K562 (cell line): ENCODE measurements at regions not wholly inside any gene's neighbourhood (a gene's known extent, or its start where the extent isn't known, plus 50 kb on each side); places are given as distances from the start of the nearest gene placed in this dataset.

Experiments
- CBFA2T3 ChIP-seq: fragments of 450-650 bp; IDR thresholded peaks from 2 replicates; pipeline ENCODE4 v1.6.1; 2017
- DIDO1 ChIP-seq: fragments of 450-650 bp; IDR thresholded peaks from 2 replicates; pipeline ENCODE4 v1.6.1; 2016; ENCODE audit warnings: low read depth, missing biosample characterization, missing genetic modification characterization
- ELF1 ChIP-seq: fragments of 200-800 bp; sonication (Bioruptor generic); IDR thresholded peaks from 2 replicates; pipeline ENCODE4 v1.6.1; 2016; ENCODE audit warnings: missing genetic modification characterization, missing compliant biosample characterization
- GABPA ChIP-seq: fragments of 200-800 bp; sonication (Bioruptor generic); conservative IDR thresholded peaks from 2 replicates; pipeline ENCODE4 v1.6.1; 2016; ENCODE audit warnings: low read depth, missing genetic modification characterization, missing compliant biosample characterization
- IRF9 ChIP-seq: fragments of 450-650 bp; IDR thresholded peaks from 2 replicates; pipeline ENCODE4 v1.6.1; 2016; ENCODE audit warnings: missing biosample characterization, missing genetic modification characterization
- L3MBTL2 ChIP-seq: fragments of 450-650 bp; IDR thresholded peaks from 2 replicates; pipeline ENCODE4 v1.6.1; 2016; ENCODE audit warnings: mild to moderate bottlenecking, moderate library complexity
- MAFF ChIP-seq: IDR thresholded peaks from 2 replicates; pipeline ENCODE4 v1.6.1; 2012; ENCODE audit warnings: low read length, improper control_type of control experiment
- MAFG ChIP-seq: fragments of 450-650 bp; conservative IDR thresholded peaks from 2 replicates; pipeline ENCODE4 v1.6.1; 2016; ENCODE audit warnings: missing genetic modification characterization, missing compliant biosample characterization
- MAFK ChIP-seq: IDR thresholded peaks from 2 replicates; pipeline ENCODE4 v1.6.1; 2011; ENCODE audit warnings: low read length, improper control_type of control experiment
- RBM25 ChIP-seq: fragments of 200-400 bp; formaldehyde crosslinking; IDR thresholded peaks from 2 replicates; pipeline ENCODE4 v1.6.1; 2018; ENCODE audit warnings: low read length, low read depth, moderate library complexity; ENCODE audit not compliant: severe bottlenecking
- SLC30A9 ChIP-seq: fragments of 250-450 bp; sonication (Bioruptor Pico); IDR thresholded peaks from 2 replicates; pipeline ENCODE4 v1.8.0; 2022; ENCODE audit warnings: mild to moderate bottlenecking, moderate library complexity
- TARDBP ChIP-seq: fragments of 450-650 bp; IDR thresholded peaks from 2 replicates; pipeline ENCODE4 v1.6.1; 2016
- TEAD2 ChIP-seq: fragments of 450-650 bp; IDR thresholded peaks from 2 replicates; pipeline ENCODE4 v1.6.1; 2016; ENCODE audit warnings: missing genetic modification characterization, control low read depth, missing compliant biosample characterization
- ZEB2 ChIP-seq: fragments of 450-650 bp; IDR thresholded peaks from 2 replicates; pipeline ENCODE4 v1.6.1; 2016
- ZNF589 ChIP-seq: fragments of 200-800 bp; sonication (Bioruptor generic); IDR thresholded peaks from 2 replicates; pipeline ENCODE4 v1.6.1; 2016; ENCODE audit warnings: low read depth, missing genetic modification characterization, missing compliant biosample characterization
- ZNF780A ChIP-seq: fragments of 250-450 bp; sonication (Bioruptor Pico); IDR thresholded peaks from 2 replicates; pipeline ENCODE4 v1.5.0; 2021; ENCODE audit warnings: mild to moderate bottlenecking
- TF ChIP-seq, protein P1 (sequence below): fragments of 450-650 bp; IDR thresholded peaks from 2 replicates; pipeline ENCODE4 v1.6.1; 2016; ENCODE audit warnings: borderline replicate concordance
- TF ChIP-seq, protein P2 (sequence below): fragments of 450-650 bp; IDR thresholded peaks from 2 replicates; pipeline ENCODE4 v1.6.1; 2016; ENCODE audit warnings: low read depth

DNA sequence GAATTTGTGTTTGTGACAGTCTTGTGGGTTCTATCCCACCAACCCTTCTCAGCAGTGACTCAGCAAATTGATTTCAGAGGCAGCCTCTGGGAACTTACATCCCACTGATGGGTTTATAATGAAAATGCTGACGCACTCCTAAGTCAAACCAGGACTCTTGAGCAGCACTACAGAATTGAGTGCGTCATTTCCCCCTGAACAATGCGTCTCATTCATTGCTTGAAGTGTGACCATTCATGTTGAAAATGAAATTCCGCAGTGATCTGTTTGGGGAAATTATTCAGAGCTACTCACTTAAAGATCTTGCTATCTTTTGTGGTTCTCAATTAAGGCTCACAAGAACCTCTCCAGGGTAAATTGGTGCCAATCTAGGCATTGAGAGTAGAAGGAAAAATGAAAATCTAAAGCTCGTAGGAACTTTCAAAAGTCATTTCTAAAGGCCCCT is 417.7 kb upstream of the SLC14A2 start (continued):
- TF ChIP-seq, protein P1, sequence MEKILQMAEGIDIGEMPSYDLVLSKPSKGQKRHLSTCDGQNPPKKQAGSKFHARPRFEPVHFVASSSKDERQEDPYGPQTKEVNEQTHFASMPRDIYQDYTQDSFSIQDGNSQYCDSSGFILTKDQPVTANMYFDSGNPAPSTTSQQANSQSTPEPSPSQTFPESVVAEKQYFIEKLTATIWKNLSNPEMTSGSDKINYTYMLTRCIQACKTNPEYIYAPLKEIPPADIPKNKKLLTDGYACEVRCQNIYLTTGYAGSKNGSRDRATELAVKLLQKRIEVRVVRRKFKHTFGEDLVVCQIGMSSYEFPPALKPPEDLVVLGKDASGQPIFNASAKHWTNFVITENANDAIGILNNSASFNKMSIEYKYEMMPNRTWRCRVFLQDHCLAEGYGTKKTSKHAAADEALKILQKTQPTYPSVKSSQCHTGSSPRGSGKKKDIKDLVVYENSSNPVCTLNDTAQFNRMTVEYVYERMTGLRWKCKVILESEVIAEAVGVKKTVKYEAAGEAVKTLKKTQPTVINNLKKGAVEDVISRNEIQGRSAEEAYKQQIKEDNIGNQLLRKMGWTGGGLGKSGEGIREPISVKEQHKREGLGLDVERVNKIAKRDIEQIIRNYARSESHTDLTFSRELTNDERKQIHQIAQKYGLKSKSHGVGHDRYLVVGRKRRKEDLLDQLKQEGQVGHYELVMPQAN: no peak
- TF ChIP-seq TEAD2: no peak
- no peak for TF ChIP-seq DIDO1
- peak; percentile 55; the same call in 1 of the 2 replicates for TF ChIP-seq MAFK
- peak; percentile 57; the same call in 1 of the 2 replicates for TF ChIP-seq MAFF
- no peak for TF ChIP-seq SLC30A9 (CRISPR knock-in tag)
- no peak for TF ChIP-seq RBM25
- TF ChIP-seq ZNF780A (CRISPR knock-in tag): no peak
- TF ChIP-seq ELF1 (tag): no peak
- TF ChIP-seq ZNF589 (CRISPR knock-in tag): no peak
- TF ChIP-seq CBFA2T3: no peak
- no peak for TF ChIP-seq ZEB2
- TF ChIP-seq MAFG (tag): peak; percentile 80
- TF ChIP-seq, protein P2, sequence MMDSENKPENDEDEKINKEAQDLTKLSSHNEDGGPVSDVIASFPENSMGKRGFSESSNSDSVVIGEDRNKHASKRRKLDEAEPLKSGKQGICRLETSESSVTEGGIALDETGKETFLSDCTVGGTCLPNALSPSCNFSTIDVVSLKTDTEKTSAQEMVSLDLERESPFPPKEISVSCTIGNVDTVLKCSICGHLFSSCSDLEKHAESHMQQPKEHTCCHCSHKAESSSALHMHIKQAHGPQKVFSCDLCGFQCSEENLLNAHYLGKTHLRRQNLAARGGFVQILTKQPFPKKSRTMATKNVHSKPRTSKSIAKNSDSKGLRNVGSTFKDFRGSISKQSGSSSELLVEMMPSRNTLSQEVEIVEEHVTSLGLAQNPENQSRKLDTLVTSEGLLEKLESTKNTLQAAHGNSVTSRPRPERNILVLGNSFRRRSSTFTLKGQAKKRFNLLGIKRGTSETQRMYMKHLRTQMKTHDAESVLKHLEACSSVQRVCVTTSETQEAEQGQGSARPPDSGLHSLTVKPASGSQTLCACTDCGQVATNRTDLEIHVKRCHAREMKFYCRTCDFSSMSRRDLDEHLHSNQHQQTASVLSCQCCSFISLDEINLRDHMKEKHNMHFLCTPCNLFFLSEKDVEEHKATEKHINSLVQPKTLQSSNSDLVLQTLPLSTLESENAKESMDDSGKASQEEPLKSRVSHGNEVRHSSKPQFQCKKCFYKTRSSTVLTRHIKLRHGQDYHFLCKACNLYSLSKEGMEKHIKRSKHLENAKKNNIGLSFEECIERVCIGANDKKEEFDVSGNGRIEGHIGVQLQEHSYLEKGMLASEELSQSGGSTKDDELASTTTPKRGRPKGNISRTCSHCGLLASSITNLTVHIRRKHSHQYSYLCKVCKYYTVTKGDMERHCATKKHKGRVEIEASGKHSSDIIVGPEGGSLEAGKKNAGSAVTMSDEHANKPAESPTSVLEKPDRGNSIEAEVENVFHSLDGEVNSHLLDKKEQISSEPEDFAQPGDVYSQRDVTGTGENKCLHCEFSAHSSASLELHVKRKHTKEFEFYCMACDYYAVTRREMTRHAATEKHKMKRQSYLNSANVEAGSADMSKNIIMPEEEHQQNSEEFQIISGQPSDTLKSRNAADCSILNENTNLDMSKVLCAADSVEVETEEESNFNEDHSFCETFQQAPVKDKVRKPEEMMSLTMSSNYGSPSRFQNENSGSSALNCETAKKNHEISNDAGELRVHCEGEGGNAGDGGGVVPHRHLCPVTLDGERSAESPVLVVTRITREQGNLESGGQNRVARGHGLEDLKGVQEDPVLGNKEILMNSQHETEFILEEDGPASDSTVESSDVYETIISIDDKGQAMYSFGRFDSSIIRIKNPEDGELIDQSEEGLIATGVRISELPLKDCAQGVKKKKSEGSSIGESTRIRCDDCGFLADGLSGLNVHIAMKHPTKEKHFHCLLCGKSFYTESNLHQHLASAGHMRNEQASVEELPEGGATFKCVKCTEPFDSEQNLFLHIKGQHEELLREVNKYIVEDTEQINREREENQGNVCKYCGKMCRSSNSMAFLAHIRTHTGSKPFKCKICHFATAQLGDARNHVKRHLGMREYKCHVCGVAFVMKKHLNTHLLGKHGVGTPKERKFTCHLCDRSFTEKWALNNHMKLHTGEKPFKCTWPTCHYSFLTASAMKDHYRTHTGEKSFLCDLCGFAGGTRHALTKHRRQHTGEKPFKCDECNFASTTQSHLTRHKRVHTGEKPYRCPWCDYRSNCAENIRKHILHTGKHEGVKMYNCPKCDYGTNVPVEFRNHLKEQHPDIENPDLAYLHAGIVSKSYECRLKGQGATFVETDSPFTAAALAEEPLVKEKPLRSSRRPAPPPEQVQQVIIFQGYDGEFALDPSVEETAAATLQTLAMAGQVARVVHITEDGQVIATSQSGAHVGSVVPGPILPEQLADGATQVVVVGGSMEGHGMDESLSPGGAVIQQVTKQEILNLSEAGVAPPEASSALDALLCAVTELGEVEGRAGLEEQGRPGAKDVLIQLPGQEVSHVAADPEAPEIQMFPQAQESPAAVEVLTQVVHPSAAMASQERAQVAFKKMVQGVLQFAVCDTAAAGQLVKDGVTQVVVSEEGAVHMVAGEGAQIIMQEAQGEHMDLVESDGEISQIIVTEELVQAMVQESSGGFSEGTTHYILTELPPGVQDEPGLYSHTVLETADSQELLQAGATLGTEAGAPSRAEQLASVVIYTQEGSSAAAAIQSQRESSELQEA: no peak
- no peak for TF ChIP-seq IRF9 (tag)
- no peak for TF ChIP-seq TARDBP
- TF ChIP-seq L3MBTL2: no peak
- no peak for TF ChIP-seq GABPA (tag)
